Renal cortex interstitium (tissue), 11 donors: ENCODE measurements at regions not wholly inside any gene's neighbourhood (a gene's known extent, or its start where the extent isn't known, plus 50 kb on each side); places are given as distances from the start of the nearest gene placed in this dataset.
"Not testable (repeated sequence)": the region's sequence is repeated elsewhere in the genome, so short reads cannot be mapped to it uniquely, and the experiment has no call there.

Experiments used
- DNase-seq, 11 donors: peaks; one replicate each; pipeline ENCODE4 v3.0.0-alpha.2; 2013; ENCODE audit warnings: low read depth in 9 of 11, low spot score in 4 of 11; ENCODE audit errors: extremely low read depth in 1 of 11

DNA sequence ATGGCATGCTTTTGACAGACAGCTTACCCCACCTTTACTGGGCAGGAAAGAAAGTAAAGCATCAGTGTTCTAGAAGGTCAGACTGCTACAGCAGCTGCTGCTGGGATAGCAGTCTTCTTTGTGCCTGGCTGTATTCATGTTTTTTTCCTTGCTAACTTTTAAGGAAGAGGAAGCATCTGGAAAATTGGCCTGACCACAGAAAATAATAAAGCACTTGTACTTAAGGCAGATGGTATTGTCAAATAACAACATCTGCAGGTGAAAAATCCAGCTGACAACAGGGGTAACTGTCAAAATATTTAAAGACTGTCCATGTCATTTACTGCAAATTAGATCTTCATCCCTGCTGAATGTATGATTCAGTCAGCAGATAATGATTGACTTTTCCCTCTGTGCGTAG, 229.0 kb downstream of the OXSM start:
- no peak for DNase-seq

DNA sequence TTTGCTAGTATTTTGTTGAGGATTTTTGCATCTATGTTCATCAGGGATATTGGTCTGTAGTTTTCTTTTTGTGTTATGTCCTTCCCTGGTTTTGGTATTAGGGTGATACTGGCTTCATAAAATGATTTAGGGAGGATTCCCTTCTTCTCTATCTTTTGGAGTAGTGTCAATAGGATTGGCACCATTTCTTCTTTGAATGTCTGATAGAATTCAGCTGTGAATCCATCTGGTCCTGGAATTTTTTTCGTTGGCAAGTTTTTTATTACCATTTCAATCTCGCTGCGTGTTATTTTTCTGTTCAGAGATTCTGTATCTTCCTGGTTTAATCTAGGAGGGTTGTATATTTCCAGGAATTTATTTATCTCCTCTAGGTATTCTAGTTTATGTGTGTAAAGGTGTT, 234.3 kb downstream of the OXSM start:
- not testable (repeated sequence) for DNase-seq

- no peak for DNase-seq
Observed at GRCh38 chr3:26029321-26029720, 239.4 kb downstream of the OXSM start.

- DNase-seq = not testable (repeated sequence)
Observed at GRCh38 chr3:26042126-26042525, 252.2 kb downstream of the OXSM start.

GRCh38 chr3:26049951-26050350, 260.1 kb downstream of the OXSM start:
- no peak for DNase-seq

- no peak for DNase-seq
Observed at GRCh38 chr3:26050776-26051175, 260.9 kb downstream of the OXSM start.

DNA sequence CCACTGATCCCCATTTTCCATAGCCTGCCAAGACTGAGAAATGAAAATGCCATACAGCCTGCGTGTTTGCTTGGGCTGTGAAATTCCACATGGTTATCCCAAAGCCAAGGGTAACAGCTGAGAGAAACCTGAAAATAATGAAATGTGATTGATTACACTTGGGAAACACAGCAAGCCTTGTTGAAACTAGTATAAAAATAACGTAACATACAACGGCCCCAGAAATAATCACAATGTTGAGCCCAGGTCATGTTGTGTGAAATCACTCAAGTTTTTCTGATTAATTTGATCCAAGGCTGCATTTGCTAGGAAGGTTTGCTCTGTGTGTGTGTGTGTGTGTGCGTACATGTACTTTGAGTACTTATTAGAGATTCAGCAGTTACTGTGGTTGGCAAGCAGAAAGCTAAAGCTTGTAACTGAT, 269.0 kb downstream of the OXSM start:
- DNase-seq = peak in 8 of 11 donors; percentile 8 to 38 (median 22)

DNA sequence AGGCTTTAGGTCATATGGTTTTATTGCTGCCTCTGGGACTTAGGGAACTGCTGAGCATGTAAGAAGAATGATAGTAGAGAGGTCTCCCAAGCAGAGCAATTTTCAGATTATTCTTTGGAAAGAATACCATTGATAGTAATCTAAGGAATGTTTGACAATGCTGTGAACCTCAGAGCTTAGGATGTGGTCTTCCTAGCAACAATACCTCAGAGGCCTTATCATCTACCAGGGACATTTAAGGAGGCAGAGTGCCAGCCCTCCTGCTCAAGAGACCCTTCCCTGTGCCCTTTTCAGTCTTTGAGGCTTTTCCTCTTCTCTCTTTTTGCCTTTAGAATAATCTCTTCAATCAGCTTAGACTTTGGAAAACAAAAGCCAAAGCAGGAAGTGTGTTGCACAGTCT, 272.1 kb downstream of the OXSM start:
- no peak for DNase-seq

GRCh38 chr3:26064297-26064696, 274.4 kb downstream of the OXSM start:
- no peak for DNase-seq

GRCh38 chr3:26068890-26069289, 279.0 kb downstream of the OXSM start:
- no peak for DNase-seq

DNA sequence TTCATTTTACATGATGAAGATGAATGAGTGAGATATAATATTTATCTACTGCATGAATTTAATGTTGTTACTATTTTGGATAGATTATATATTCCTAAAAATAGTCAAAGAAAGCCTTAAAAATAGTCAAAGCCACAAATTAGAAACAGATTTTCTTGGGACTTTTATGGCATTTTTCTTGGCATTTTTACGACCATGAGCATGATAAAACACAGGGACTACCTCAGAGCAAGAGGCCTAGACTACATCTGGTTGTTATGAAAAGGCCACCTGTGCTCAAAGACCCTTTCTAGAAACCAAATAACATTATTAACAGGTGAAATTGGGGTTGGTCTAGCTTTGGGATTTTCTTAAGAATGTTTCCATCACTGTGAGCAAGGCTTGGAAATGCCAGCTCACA, 281.0 kb downstream of the OXSM start:
- no peak for DNase-seq

DNA sequence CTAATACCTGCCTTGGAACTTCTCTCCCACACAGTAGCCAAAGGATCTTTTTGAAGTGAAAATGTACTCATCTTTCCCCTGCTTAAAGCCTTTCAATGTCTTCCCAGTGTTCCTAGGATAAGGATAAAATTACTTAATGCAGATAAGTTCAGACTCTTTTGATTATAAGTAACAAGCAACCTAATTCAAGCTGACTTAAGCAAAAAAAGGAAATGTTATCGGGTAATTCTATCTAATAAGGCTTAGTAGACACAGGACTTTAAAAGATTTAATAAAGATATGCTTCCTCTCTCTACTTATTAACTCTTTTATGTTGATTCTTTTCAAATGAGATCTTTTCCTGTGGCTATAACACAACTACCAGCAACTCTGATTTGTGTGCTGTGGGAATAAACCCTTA, 284.2 kb downstream of the OXSM start:
- DNase-seq = no peak

GRCh38 chr3:26078539-26078938, 288.6 kb downstream of the OXSM start:
- DNase-seq = no peak

- DNase-seq = no peak
Observed at GRCh38 chr3:26081166-26081565, 291.3 kb downstream of the OXSM start.

- no peak for DNase-seq
Observed at GRCh38 chr3:26081806-26082205, 291.9 kb downstream of the OXSM start.

DNA sequence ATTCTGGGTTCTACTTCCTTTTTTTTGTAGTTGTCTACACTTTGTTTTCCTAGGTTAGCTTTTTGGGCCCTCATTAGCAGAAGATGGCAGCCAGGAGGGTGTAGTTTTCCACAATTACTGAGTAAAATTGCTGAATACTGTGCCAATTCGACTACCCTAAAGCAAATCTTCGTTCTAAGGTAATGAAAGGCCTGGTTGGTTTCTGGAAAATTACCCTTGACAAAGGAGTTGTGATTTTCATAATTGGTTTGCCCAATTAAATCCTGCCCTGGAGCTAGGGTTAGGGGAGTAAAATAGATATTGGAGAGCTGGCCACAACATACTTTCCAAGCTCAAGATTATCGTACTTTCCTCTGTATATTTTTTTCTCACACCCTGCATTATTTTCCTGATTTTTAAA, 293.0 kb downstream of the OXSM start:
- no peak for DNase-seq

GRCh38 chr3:26084629-26085028, 294.7 kb downstream of the OXSM start:
- no peak for DNase-seq

DNA sequence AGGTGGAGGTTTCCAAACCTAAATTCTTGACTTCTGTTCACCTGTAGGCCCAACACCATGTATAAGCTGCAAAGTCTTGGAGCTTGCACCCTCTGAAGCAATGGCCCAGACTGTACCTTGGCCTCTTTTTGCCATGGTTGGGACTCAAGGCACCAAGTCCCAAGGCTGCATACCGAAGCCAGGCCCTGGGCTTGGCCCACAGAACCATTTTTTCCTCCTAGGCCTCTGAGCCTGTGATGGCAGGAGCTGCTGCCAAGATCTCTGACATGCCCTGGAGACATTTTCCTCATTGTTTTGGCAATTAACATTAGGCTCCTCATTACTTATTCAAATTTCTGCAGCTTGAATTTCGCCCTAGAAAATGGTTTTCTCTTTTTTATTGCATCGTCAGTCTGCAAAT, 297.9 kb downstream of the OXSM start:
- no peak for DNase-seq

GRCh38 chr3:26089249-26089648, 299.4 kb downstream of the OXSM start:
- no peak for DNase-seq

DNA sequence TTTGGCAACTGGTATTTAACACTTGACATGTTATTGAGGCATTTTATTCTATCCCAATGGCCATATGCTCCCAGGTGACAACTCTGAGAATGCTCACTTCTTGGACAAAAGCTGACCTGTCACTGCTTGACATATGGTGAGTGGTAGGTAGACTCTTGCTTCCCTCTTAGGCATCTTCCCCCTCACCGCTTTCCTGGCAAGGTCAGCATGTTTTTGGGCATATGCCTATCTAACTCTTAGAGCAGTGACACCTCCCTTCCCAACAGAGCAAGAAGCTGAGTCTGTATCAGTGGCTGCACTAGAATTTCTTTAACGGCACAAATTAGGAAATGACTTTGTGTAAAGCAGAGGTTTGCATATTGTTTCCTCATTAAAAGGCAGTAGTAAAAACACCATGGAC, 300.7 kb downstream of the OXSM start:
- no peak for DNase-seq

DNA sequence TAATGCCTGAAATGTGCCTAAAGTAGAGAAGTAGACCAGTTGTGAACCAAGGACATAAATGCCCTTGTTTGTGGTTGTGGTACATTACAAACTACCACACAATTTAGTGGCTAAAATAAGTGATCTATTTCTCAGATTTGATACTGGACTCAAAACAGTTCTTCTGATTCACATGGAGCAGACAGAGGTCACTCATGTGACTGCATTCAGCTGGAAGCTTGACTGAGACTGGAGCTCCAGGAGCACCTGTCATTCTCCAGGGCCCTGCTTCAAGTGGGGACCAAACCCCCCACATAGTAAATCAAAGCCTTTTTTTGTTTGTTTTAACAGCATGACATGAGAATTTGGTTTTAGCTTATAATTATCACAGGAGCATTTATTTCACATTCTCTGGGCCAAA, 301.2 kb downstream of the OXSM start:
- no peak for DNase-seq

DNA sequence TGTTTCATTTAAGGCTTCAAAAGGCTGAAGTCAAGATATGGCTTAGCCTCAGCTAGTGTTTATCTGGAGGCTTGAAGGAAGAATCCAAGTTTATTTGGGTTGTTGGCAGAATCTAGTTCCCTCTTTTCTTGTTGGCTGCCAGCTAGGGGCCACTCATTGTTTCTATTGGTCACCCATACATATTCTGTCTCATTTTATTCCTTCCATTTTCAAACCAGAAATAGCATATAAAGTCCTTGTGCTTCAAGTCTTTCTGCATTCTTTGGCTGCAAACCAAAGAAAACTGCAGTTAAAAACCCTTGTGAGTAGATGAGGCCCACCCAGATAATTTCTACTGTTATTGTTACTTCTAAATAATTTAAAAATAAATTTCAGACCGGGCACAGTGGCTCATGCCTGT, 301.7 kb downstream of the OXSM start:
- peak in 1 of 11 donors; percentile 41 for DNase-seq
